Adrenal gland (tissue), 5 donors: ENCODE measurements at regions not wholly inside any gene's neighbourhood (a gene's known extent, or its start where the extent isn't known, plus 50 kb on each side); places are given as distances from the start of the nearest gene placed in this dataset.

Source experiments
- POLR2A ChIP-seq, 2 donors: fragments of 450-650 bp; IDR thresholded peaks; one replicate each; pipeline ENCODE4 v1.6.1; 2017; ENCODE audit warnings: antibody characterized with exemption in 2 of 2, mild to moderate bottlenecking in 2 of 2, moderate library complexity in 1 of 2
- TF ChIP-seq, protein P1 (sequence below), 6 experiments: fragments of 450-650 bp in 4 of 6; fragments of 200-600 bp in 2 of 6; sonication (generic) in 1 of 6; IDR thresholded peaks; 1 replicate in 5 of 6; 2 replicates in 1 of 6; pipeline versions ENCODE4 v1.5.1 to v1.8.0; 2016 to 2021; ENCODE audit warnings: antibody characterized with exemption in 6 of 6, mild to moderate bottlenecking in 2 of 6, moderate library complexity in 1 of 6
- donor health status: DM: no; HTN: no; CAD: no.

DNA sequence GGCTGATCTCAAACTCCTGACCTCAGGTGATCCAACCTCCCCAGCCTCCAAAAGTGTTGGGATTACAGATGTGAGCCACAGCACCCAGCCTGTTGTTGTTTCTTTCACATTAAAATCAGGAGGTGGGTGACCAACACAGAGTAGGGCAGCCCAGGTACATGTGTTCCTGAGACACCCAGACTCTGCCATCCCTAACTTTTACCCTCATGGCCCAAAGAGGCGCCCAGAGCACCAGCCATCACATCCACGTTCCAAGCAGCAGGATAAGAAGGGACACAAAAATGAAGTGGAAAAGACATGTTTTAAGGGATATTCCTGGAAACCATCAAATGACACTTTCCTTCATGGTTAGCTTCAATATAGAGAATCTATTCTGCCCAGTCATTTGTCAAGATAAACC, 159.6 kb upstream of the KLF6 start:
- TF ChIP-seq, protein P1, sequence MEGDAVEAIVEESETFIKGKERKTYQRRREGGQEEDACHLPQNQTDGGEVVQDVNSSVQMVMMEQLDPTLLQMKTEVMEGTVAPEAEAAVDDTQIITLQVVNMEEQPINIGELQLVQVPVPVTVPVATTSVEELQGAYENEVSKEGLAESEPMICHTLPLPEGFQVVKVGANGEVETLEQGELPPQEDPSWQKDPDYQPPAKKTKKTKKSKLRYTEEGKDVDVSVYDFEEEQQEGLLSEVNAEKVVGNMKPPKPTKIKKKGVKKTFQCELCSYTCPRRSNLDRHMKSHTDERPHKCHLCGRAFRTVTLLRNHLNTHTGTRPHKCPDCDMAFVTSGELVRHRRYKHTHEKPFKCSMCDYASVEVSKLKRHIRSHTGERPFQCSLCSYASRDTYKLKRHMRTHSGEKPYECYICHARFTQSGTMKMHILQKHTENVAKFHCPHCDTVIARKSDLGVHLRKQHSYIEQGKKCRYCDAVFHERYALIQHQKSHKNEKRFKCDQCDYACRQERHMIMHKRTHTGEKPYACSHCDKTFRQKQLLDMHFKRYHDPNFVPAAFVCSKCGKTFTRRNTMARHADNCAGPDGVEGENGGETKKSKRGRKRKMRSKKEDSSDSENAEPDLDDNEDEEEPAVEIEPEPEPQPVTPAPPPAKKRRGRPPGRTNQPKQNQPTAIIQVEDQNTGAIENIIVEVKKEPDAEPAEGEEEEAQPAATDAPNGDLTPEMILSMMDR (IDR thresholded peaks at IDR 0.05): no peak
- TF ChIP-seq POLR2A (IDR thresholded peaks at IDR 0.05): no peak
